Right lobe of liver (tissue), 4 donors: ENCODE measurements at regions not wholly inside any gene's neighbourhood (a gene's known extent, or its start where the extent isn't known, plus 50 kb on each side); places are given as distances from the start of the nearest gene placed in this dataset.

ENCODE experiments used
- POLR2A ChIP-seq: fragments of 450-650 bp; IDR thresholded peaks from one replicate; pipeline ENCODE4 v1.6.1; 2017; ENCODE audit warnings: antibody characterized with exemption, mild to moderate bottlenecking
- TF ChIP-seq, protein P1 (sequence below), 4 donors: fragments of 200-600 bp in 3 of 4; fragments of 450-650 bp in 1 of 4; IDR thresholded peaks; one replicate each; pipeline versions ENCODE4 v1.5.1 to v1.8.0; 2016 to 2022; ENCODE audit warnings: antibody characterized with exemption in 4 of 4, mild to moderate bottlenecking in 2 of 4
- donor health status: DM: no; HTN: no; CAD: no.
- donor health status: DM: no; HTN: no; CAD: no.
- donor health status: DM: no; HTN: yes; CAD: no.

DNA sequence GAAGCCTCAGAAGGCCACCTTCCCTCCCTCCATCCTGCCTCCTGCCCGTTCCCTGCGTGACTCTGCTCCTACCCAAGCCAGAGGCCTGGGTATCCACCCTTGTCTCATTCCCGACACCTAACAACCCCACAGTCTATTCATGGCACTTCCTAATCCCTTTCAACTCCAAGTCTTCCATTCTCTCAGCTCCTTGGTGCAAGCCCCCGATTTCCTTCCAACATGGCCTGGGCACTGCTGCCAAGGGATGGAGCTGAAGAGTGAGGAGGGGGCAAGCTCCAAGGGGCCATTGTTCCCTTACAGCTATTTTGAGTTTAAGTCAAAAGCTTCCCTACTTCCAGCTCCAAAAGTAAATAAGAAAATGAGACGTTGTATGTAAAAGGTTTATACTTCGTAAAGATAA lies 84.8 kb upstream of the ASB18 start:
- TF ChIP-seq, protein P1, sequence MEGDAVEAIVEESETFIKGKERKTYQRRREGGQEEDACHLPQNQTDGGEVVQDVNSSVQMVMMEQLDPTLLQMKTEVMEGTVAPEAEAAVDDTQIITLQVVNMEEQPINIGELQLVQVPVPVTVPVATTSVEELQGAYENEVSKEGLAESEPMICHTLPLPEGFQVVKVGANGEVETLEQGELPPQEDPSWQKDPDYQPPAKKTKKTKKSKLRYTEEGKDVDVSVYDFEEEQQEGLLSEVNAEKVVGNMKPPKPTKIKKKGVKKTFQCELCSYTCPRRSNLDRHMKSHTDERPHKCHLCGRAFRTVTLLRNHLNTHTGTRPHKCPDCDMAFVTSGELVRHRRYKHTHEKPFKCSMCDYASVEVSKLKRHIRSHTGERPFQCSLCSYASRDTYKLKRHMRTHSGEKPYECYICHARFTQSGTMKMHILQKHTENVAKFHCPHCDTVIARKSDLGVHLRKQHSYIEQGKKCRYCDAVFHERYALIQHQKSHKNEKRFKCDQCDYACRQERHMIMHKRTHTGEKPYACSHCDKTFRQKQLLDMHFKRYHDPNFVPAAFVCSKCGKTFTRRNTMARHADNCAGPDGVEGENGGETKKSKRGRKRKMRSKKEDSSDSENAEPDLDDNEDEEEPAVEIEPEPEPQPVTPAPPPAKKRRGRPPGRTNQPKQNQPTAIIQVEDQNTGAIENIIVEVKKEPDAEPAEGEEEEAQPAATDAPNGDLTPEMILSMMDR (IDR thresholded peaks at IDR 0.05) = no peak
- no peak for TF ChIP-seq POLR2A
